Coronary artery (tissue), 2 donors: ENCODE measurements at regions not wholly inside any gene's neighbourhood (a gene's known extent, or its start where the extent isn't known, plus 50 kb on each side); places are given as distances from the start of the nearest gene placed in this dataset.
"Not testable (repeated sequence)": the region's sequence is repeated elsewhere in the genome, so short reads cannot be mapped to it uniquely, and the experiment has no call there.

ENCODE experiments used
- DNase-seq: peaks from one replicate; pipeline ENCODE4 v3.0.0-alpha.2; 2017; ENCODE audit warnings: low spot score
- H3K27ac ChIP-seq, 2 donors: fragments of 200-600 bp; sonication (generic); one replicate each; pipeline ENCODE4 v1.5.1; 2016 to 2019
- H3K4me3 ChIP-seq: fragments of 200-600 bp; sonication (generic); 2 replicates; pipeline ENCODE4 v1.5.1; 2016; ENCODE audit warnings: mild to moderate bottlenecking, moderate library complexity
- CTCF ChIP-seq: fragments of 200-600 bp; sonication (generic); IDR thresholded peaks from one replicate; pipeline ENCODE4 v1.5.1; 2019; ENCODE audit warnings: antibody characterized with exemption

GRCh38 chr11:71131861-71132260 lies 120.5 kb downstream of the SHANK2 start:
- TF ChIP-seq CTCF, result no peak
- Histone ChIP-seq H3K4me3 (no peak overlapping the region), H3K27ac (no peak overlapping the region)
- DNase-seq, result no peak

GRCh38 chr11:71130106-71130505 lies 122.3 kb downstream of the SHANK2 start:
- TF ChIP-seq CTCF, result no peak
- Histone ChIP-seq H3K27ac (no peak overlapping the region), H3K4me3 (no peak overlapping the region)
- no peak for DNase-seq

GRCh38 chr11:71129624-71130023 lies 122.8 kb downstream of the SHANK2 start:
- DNase-seq, result no peak
- Histone ChIP-seq H3K27ac (no peak overlapping the region), H3K4me3 (no peak overlapping the region)
- TF ChIP-seq CTCF, result no peak

- no peak overlapping the region for H3K27ac ChIP-seq
- H3K4me3 ChIP-seq, result no peak overlapping the region
- no peak for DNase-seq
- TF ChIP-seq CTCF, result no peak
These were observed 124.6 kb downstream of the SHANK2 start for GRCh38 chr11:71127806-71128205.

GRCh38 chr11:71126401-71126800 lies 126.0 kb downstream of the SHANK2 start:
- H3K4me3 ChIP-seq, DNase-seq, H3K27ac ChIP-seq: not testable (repeated sequence)

GRCh38 chr11:71125150-71125549 lies 127.2 kb downstream of the SHANK2 start:
- no peak for TF ChIP-seq CTCF
- Histone ChIP-seq H3K4me3 (no peak overlapping the region), H3K27ac (no peak overlapping the region)
- no peak for DNase-seq

- TF ChIP-seq CTCF, result no peak
These were observed 128.2 kb downstream of the SHANK2 start for GRCh38 chr11:71124127-71124526.

GRCh38 chr11:71120471-71120896 lies 131.9 kb downstream of the SHANK2 start:
- no peak for TF ChIP-seq CTCF
- no peak overlapping the region for H3K27ac ChIP-seq
- no peak overlapping the region for H3K4me3 ChIP-seq
- DNase-seq, result no peak

More at GRCh38 chr11:71124127-71124526, 128.2 kb downstream of the SHANK2 start:
- Histone ChIP-seq H3K27ac (no peak overlapping the region), H3K4me3 (no peak overlapping the region)
- no peak for DNase-seq
